ENCODE measurements at regions not wholly inside any gene's neighbourhood (a gene's known extent, or its start where the extent isn't known, plus 50 kb on each side); places are given as distances from the start of the nearest gene placed in this dataset.
"Not testable (repeated sequence)": the region's sequence is repeated elsewhere in the genome, so short reads cannot be mapped to it uniquely, and the experiment has no call there.

- DNase-seq: no peak
Observed at GRCh38 chr4:126468144-126468543, 1153.4 kb downstream of the FAT4 start.

- no peak for DNase-seq
Observed at GRCh38 chr4:126470862-126471261, 1156.1 kb downstream of the FAT4 start.

GRCh38 chr4:126475730-126476129 is 1157.0 kb upstream of the INTU start:
- DNase-seq: no peak

GRCh38 chr4:126479709-126480108 is 1153.0 kb upstream of the INTU start:
- DNase-seq: no peak

GRCh38 chr4:126482311-126482710 is 1150.4 kb upstream of the INTU start:
- no peak for DNase-seq

GRCh38 chr4:126486377-126486776 is 1146.4 kb upstream of the INTU start:
- DNase-seq: no peak

GRCh38 chr4:126489826-126490463 is 1142.8 kb upstream of the INTU start:
- DNase-seq: no peak

GRCh38 chr4:126495163-126495752 is 1137.5 kb upstream of the INTU start:
- no peak for DNase-seq

- DNase-seq: no peak
Observed at GRCh38 chr4:126512979-126513378, 1119.8 kb upstream of the INTU start.

- DNase-seq: no peak
Observed at GRCh38 chr4:126513596-126513995, 1119.2 kb upstream of the INTU start.

- DNase-seq: no peak
Observed at GRCh38 chr4:126520731-126521130, 1112.0 kb upstream of the INTU start.

- DNase-seq: not testable (repeated sequence)
Observed at GRCh38 chr4:126525400-126525799, 1107.4 kb upstream of the INTU start.

GRCh38 chr4:126526335-126526734 is 1106.4 kb upstream of the INTU start:
- no peak for DNase-seq

- DNase-seq: no peak
Observed at GRCh38 chr4:126529997-126530396, 1102.8 kb upstream of the INTU start.

- no peak for DNase-seq
Observed at GRCh38 chr4:126530996-126531585, 1101.7 kb upstream of the INTU start.

GRCh38 chr4:126532527-126532926 is 1100.2 kb upstream of the INTU start:
- DNase-seq: no peak

- DNase-seq: no peak
Observed at GRCh38 chr4:126533146-126533805, 1099.5 kb upstream of the INTU start.

- no peak for DNase-seq
Observed at GRCh38 chr4:126539771-126540170, 1093.0 kb upstream of the INTU start.

- DNase-seq: no peak
Observed at GRCh38 chr4:126541820-126542219, 1090.9 kb upstream of the INTU start.

GRCh38 chr4:126544276-126544675 is 1088.5 kb upstream of the INTU start:
- DNase-seq: no peak

GRCh38 chr4:126546197-126546596 is 1086.6 kb upstream of the INTU start:
- DNase-seq: not testable (repeated sequence)

GRCh38 chr4:126547352-126547751 is 1085.4 kb upstream of the INTU start:
- no peak for DNase-seq

- DNase-seq: no peak
Observed at GRCh38 chr4:126548890-126549289, 1083.9 kb upstream of the INTU start.

GRCh38 chr4:126552321-126552720 is 1080.4 kb upstream of the INTU start:
- DNase-seq: no peak
